ENCODE measurements at regions not wholly inside any gene's neighbourhood (a gene's known extent, or its start where the extent isn't known, plus 50 kb on each side); places are given as distances from the start of the nearest gene placed in this dataset.

DNA sequence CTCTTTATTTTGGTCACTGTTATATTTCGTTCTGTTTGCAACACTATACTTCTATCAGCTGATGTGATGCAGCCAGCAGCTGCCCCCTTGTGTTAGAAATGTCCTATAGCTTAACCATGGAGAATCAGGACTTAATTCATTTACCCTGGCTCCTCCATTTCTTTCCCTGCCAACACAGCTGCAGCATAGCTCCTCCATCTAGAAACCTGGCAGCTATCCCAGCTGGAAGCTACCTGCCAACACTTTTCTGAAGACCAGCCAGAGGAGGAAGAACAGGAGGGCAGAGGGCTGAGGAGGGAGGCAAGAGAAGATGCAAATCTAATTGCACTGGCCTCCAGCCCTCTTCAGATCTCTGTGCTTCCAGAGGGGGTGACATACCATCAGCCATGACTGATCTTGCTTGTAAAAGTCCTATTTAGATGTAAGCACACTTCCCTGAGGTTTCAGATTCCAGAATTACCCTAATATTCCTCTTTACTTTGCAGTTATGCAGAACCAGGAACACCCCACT is 156.8 kb upstream of the TMEM260 start:
- TF ChIP-seq POLR2A (IDR thresholded peaks at IDR 0.05) (no peak), POLR2AphosphoS5 (IDR thresholded peaks at IDR 0.05) (no peak)
- TF ChIP-seq, protein P1, sequence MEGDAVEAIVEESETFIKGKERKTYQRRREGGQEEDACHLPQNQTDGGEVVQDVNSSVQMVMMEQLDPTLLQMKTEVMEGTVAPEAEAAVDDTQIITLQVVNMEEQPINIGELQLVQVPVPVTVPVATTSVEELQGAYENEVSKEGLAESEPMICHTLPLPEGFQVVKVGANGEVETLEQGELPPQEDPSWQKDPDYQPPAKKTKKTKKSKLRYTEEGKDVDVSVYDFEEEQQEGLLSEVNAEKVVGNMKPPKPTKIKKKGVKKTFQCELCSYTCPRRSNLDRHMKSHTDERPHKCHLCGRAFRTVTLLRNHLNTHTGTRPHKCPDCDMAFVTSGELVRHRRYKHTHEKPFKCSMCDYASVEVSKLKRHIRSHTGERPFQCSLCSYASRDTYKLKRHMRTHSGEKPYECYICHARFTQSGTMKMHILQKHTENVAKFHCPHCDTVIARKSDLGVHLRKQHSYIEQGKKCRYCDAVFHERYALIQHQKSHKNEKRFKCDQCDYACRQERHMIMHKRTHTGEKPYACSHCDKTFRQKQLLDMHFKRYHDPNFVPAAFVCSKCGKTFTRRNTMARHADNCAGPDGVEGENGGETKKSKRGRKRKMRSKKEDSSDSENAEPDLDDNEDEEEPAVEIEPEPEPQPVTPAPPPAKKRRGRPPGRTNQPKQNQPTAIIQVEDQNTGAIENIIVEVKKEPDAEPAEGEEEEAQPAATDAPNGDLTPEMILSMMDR (IDR thresholded peaks at IDR 0.05 in 8 of 11, conservative IDR thresholded peaks at IDR 0.05 in 3 of 11): peak in 10 of 11 experiments; percentile 25 to 73 (median 58)

Data from spleen (tissue), 7 donors.